ENCODE measurements at regions not wholly inside any gene's neighbourhood (a gene's known extent, or its start where the extent isn't known, plus 50 kb on each side); places are given as distances from the start of the nearest gene placed in this dataset.

- TF ChIP-seq, protein P1, sequence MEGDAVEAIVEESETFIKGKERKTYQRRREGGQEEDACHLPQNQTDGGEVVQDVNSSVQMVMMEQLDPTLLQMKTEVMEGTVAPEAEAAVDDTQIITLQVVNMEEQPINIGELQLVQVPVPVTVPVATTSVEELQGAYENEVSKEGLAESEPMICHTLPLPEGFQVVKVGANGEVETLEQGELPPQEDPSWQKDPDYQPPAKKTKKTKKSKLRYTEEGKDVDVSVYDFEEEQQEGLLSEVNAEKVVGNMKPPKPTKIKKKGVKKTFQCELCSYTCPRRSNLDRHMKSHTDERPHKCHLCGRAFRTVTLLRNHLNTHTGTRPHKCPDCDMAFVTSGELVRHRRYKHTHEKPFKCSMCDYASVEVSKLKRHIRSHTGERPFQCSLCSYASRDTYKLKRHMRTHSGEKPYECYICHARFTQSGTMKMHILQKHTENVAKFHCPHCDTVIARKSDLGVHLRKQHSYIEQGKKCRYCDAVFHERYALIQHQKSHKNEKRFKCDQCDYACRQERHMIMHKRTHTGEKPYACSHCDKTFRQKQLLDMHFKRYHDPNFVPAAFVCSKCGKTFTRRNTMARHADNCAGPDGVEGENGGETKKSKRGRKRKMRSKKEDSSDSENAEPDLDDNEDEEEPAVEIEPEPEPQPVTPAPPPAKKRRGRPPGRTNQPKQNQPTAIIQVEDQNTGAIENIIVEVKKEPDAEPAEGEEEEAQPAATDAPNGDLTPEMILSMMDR (conservative IDR thresholded peaks at IDR 0.05; ENCODE audit: low read length), result no peak
- TF ChIP-seq EZH2phosphoT487 (IDR thresholded peaks at IDR 0.05; ENCODE audit: borderline replicate concordance), result no peak
Measured at GRCh38 chr3:61411009-61411662, 150.2 kb upstream of the PTPRG start.
